AG09309 (cell line): ENCODE measurements at regions not wholly inside any gene's neighbourhood (a gene's known extent, or its start where the extent isn't known, plus 50 kb on each side); places are given as distances from the start of the nearest gene placed in this dataset.

Source experiments
- DNase-seq: peaks from one replicate; pipeline ENCODE4 v3.0.0-alpha.2; 2010; ENCODE audit warnings: low read depth
- H3K4me3 ChIP-seq: 2 replicates; pipeline ENCODE4 v1.5.1; 2011; ENCODE audit warnings: mild to moderate bottlenecking, low read depth, low read length, moderate library complexity; ENCODE audit not compliant: control insufficient read depth
- CTCF ChIP-seq: IDR thresholded peaks from 2 replicates; pipeline ENCODE4 v1.5.1; 2011; ENCODE audit warnings: mild to moderate bottlenecking, low read depth, low read length, inconsistent platforms; ENCODE audit not compliant: insufficient read depth, control insufficient read depth; ENCODE audit errors: missing control alignments

- TF ChIP-seq CTCF, result no peak
- H3K4me3 ChIP-seq, result no peak overlapping the region
- DNase-seq, result no peak
Observed at GRCh38 chr2:16279641-16280040, 339.3 kb downstream of the MYCN start.

- no peak overlapping the region for H3K4me3 ChIP-seq
- TF ChIP-seq CTCF, result no peak
- no peak for DNase-seq
Observed at GRCh38 chr2:16279201-16279570, 338.8 kb downstream of the MYCN start.

- TF ChIP-seq CTCF, result no peak
- DNase-seq, result no peak
- no peak overlapping the region for H3K4me3 ChIP-seq
Observed at GRCh38 chr2:16278421-16279200, 338.3 kb downstream of the MYCN start.

- DNase-seq, result no peak
- TF ChIP-seq CTCF, result no peak
- no peak overlapping the region for H3K4me3 ChIP-seq
Observed at GRCh38 chr2:16277117-16277516, 336.8 kb downstream of the MYCN start.

GRCh38 chr2:16275661-16276060 lies 335.3 kb downstream of the MYCN start:
- no peak for TF ChIP-seq CTCF
- no peak for DNase-seq
- no peak overlapping the region for H3K4me3 ChIP-seq

- no peak for TF ChIP-seq CTCF
- no peak for DNase-seq
- no peak overlapping the region for H3K4me3 ChIP-seq
Observed at GRCh38 chr2:16275131-16275530, 334.8 kb downstream of the MYCN start.

GRCh38 chr2:16273111-16273510 lies 332.8 kb downstream of the MYCN start:
- no peak for DNase-seq
- H3K4me3 ChIP-seq, result no peak overlapping the region
- no peak for TF ChIP-seq CTCF
